ENCODE measurements at regions not wholly inside any gene's neighbourhood (a gene's known extent, or its start where the extent isn't known, plus 50 kb on each side); places are given as distances from the start of the nearest gene placed in this dataset.

GRCh38 chr9:105046907-105047741, 119.2 kb upstream of the ABCA1 start:
- TF ChIP-seq POLR2A (IDR thresholded peaks at IDR 0.05) (no peak), CTCF (IDR thresholded peaks at IDR 0.05) (no peak)

Data from upper lobe of left lung (tissue), 4 donors.